ENCODE measurements at regions not wholly inside any gene's neighbourhood (a gene's known extent, or its start where the extent isn't known, plus 50 kb on each side); places are given as distances from the start of the nearest gene placed in this dataset.

DNA sequence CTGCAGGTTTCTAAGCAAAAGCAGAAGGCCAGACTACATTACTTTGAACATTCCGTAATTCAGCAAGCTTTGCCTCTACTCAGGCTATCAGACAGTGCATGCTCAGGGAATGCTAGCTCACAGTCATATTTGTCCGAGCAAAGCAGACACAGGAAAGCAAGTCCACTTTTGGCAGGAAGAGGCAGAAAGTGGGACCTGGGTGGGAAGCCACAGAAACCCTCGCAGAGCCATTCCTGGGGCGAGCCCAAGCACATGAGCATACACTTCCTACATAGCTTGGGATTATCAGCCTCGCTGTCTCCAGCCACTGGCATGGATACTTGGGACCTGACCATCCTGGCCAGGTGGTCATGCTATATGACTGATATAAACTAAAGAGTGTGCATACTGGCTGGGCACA, 113.3 kb downstream of the TRIM29 start:
- H3K9me2 ChIP-seq (ENCODE audit: insufficient read depth, low read length) = no peaks in the 10 kb centered on the region
- H3K36me3 ChIP-seq (ENCODE audit: insufficient read depth, low read length) = no peaks in the 10 kb centered on the region
- H2AFZ ChIP-seq (ENCODE audit: low read depth, low read length) = no peak overlapping the region
- H3K9ac ChIP-seq (ENCODE audit: low read length) = no peak overlapping the region
- TF ChIP-seq EZH2 (IDR thresholded peaks at IDR 0.05; ENCODE audit: borderline replicate concordance, insufficient read depth, low read length, poor library complexity, severe bottlenecking) (no peak), REST (IDR thresholded peaks at IDR 0.05; ENCODE audit: borderline replicate concordance) (no peak), SMC3 (conservative IDR thresholded peaks at IDR 0.05; ENCODE audit: poor library complexity) (no peak), EP300 (conservative IDR thresholded peaks at IDR 0.05; ENCODE audit: poor library complexity, severe bottlenecking) (no peak), POLR2AphosphoS5 (IDR thresholded peaks at IDR 0.05) (no peak), MXI1 (conservative IDR thresholded peaks at IDR 0.05; ENCODE audit: poor library complexity, severe bottlenecking) (no peak), RAD21 (conservative IDR thresholded peaks at IDR 0.05) (no peak), CTCF (IDR thresholded peaks at IDR 0.05; ENCODE audit: poor library complexity, severe bottlenecking) (no peak), TAF1 (IDR thresholded peaks at IDR 0.05; ENCODE audit: low read depth) (no peak)
- no peak overlapping the region for H3K27ac ChIP-seq (ENCODE audit: low read length)
- no peak overlapping the region for H3K4me2 ChIP-seq (ENCODE audit: low read length)
- H3K9me3 ChIP-seq (ENCODE audit: low read length) = no peaks in the 10 kb centered on the region
- no peaks in the 10 kb centered on the region for H3K27me3 ChIP-seq (ENCODE audit: insufficient read depth, low read depth, low read length)
- H3F3A ChIP-seq (ENCODE audit: insufficient read depth, low read length, poor library complexity, severe bottlenecking) = no peaks in the 10 kb centered on the region
- no peaks in the 10 kb centered on the region for H3K79me2 ChIP-seq (replicated peaks; ENCODE audit: insufficient read depth, low read length)
- H4K20me1 ChIP-seq (ENCODE audit: insufficient read depth) = no peaks in the 10 kb centered on the region
- no peak overlapping the region for H3K4me3 ChIP-seq (ENCODE audit: low read length)

GRCh38 chr11:120024046-120024445, 113.9 kb downstream of the TRIM29 start:
- no peaks in the 10 kb centered on the region for H3K36me3 ChIP-seq (ENCODE audit: insufficient read depth, low read length)
- TF ChIP-seq MXI1 (conservative IDR thresholded peaks at IDR 0.05; ENCODE audit: poor library complexity, severe bottlenecking) = no peak
- H2AFZ ChIP-seq (ENCODE audit: low read depth, low read length) = no peak overlapping the region
- H3K27me3 ChIP-seq (ENCODE audit: insufficient read depth, low read depth, low read length) = no peaks in the 10 kb centered on the region
- no peaks in the 10 kb centered on the region for H3K9me3 ChIP-seq (ENCODE audit: low read length)
- no peak overlapping the region for H3K4me3 ChIP-seq (ENCODE audit: low read length)
- no peaks in the 10 kb centered on the region for H4K20me1 ChIP-seq (ENCODE audit: insufficient read depth)
- no peak overlapping the region for H3K4me2 ChIP-seq (ENCODE audit: low read length)
- H3K79me2 ChIP-seq (replicated peaks; ENCODE audit: insufficient read depth, low read length) = no peaks in the 10 kb centered on the region
- no peaks in the 10 kb centered on the region for H3K9me2 ChIP-seq (ENCODE audit: insufficient read depth, low read length)
- no peak overlapping the region for H3K9ac ChIP-seq (ENCODE audit: low read length)
- no peak overlapping the region for H3K27ac ChIP-seq (ENCODE audit: low read length)
- no peaks in the 10 kb centered on the region for H3F3A ChIP-seq (ENCODE audit: insufficient read depth, low read length, poor library complexity, severe bottlenecking)

- Histone ChIP-seq H3K9ac (ENCODE audit: low read length) (no peak overlapping the region), H4K20me1 (ENCODE audit: insufficient read depth) (no peaks in the 10 kb centered on the region), H3K79me2 (replicated peaks; ENCODE audit: insufficient read depth, low read length) (no peaks in the 10 kb centered on the region), H3K4me3 (ENCODE audit: low read length) (no peak overlapping the region), H3F3A (ENCODE audit: insufficient read depth, low read length, poor library complexity, severe bottlenecking) (no peaks in the 10 kb centered on the region), H3K36me3 (ENCODE audit: insufficient read depth, low read length) (no peaks in the 10 kb centered on the region), H3K9me2 (ENCODE audit: insufficient read depth, low read length) (no peaks in the 10 kb centered on the region), H2AFZ (ENCODE audit: low read depth, low read length) (no peak overlapping the region), H3K4me2 (ENCODE audit: low read length) (no peak overlapping the region), H3K9me3 (ENCODE audit: low read length) (no peaks in the 10 kb centered on the region), H3K27me3 (ENCODE audit: insufficient read depth, low read depth, low read length) (no peaks in the 10 kb centered on the region), H3K27ac (ENCODE audit: low read length) (no peak overlapping the region)
- TF ChIP-seq SMC3 (conservative IDR thresholded peaks at IDR 0.05; ENCODE audit: poor library complexity) (no peak), POLR2AphosphoS5 (IDR thresholded peaks at IDR 0.05) (no peak), CTCF (IDR thresholded peaks at IDR 0.05; ENCODE audit: poor library complexity, severe bottlenecking) (no peak)
Measured at GRCh38 chr11:120023551-120023950, 114.4 kb downstream of the TRIM29 start.
